ENCODE measurements at regions not wholly inside any gene's neighbourhood (a gene's known extent, or its start where the extent isn't known, plus 50 kb on each side); places are given as distances from the start of the nearest gene placed in this dataset.
A peak's percentile ranks its signal among the peaks of the same experiment; 100 is the strongest.
"Not testable (repeated sequence)": the region's sequence is repeated elsewhere in the genome, so short reads cannot be mapped to it uniquely, and the experiment has no call there.

- DNase-seq, result no peak
Observed at GRCh38 chr2:76268484-76268883, 557.8 kb upstream of the GCFC2 start.

DNA sequence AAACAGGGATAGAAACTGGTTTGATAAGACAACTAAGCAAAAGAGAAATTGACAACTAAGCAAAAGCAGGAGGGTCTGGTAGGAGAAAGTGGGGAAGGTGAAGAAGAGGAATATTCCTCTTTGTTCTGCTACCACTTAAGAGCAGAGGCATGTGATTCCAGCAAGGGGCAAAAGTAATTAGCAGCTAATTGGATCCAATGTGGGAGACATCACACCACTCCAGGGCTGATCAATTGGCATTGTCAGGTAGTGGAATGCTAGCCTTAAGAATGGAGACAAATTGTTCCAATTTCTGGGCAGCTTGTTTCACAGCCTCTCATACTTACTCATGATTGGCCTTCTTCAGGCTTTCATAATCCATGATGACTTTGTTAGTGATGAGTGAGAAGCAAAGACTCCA is 547.1 kb upstream of the GCFC2 start:
- DNase-seq, result no peak

- no peak for DNase-seq
Observed at GRCh38 chr2:76256458-76257088, 545.9 kb upstream of the GCFC2 start.

GRCh38 chr2:76252704-76253103 is 542.0 kb upstream of the GCFC2 start:
- DNase-seq, result no peak

- no peak for DNase-seq
Observed at GRCh38 chr2:76251342-76251741, 540.6 kb upstream of the GCFC2 start.

DNA sequence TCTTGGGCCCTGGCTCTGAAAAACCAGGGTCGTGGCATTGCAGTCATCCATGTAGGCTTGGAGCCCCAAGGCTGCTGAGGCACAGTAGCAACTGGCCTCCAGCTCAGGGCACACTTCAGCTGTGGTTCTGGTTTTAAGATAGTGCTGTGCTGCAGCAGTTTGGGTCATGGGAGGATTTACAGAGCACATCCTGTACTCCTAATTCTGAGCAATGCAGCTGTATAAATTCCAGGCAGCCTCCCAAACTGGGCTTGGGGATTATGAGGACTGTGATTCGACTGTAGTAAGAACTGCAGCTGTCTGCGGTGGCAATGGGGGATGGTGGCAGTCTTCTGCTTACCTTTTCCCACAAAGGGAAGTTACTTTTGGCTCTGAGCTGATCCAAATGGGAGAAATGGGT is 536.3 kb upstream of the GCFC2 start:
- peak in 1 of 3 donors; percentile 16 for DNase-seq

GRCh38 chr2:76211991-76212985 is 501.6 kb upstream of the GCFC2 start:
- no peak for DNase-seq

DNA sequence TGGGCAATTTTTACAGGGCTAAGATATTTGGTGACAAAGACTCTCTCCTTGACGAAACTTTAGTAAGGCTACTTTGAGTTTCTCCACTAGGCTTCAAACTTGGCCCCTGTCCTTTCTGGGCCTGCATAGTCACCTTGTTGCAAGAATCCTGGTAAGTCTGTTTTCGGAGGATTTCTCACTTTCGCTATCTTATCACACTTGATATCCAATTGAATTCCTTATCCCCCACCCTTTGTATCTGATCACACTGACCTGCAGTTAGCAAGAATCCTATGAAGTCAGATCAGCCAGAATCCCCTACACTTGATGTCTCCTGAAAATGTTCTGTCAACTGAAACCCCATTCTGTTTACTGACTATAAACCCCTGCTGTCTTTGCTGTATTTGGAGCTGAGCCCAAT is 499.8 kb upstream of the GCFC2 start:
- no peak for DNase-seq

- DNase-seq, result no peak
Observed at GRCh38 chr2:76204048-76204447, 493.3 kb upstream of the GCFC2 start.

DNA sequence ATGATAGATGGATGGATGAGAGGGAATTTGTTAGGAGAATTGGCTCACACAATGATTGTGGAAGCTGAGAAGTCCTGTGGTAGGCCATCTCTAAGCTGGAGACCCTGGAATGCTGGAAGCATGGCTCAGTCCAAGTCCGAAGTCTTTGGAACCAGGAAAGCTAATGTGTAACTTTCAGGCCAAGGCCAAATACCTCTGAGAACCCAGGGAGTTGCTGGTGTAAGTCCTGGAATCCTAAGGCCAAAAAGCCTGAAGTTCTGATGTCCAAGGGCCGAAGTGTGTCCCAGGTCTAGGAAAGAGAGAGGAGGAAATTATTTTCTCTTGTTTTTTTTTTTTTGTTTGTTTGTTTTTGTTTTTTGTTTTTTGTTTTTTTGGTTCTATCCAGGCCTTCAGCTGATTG is 492.2 kb upstream of the GCFC2 start:
- DNase-seq, result no peak

- DNase-seq, result peak; percentile 63 to 75 (median 74)
Observed at GRCh38 chr2:76197842-76198448, 487.2 kb upstream of the GCFC2 start.

DNA sequence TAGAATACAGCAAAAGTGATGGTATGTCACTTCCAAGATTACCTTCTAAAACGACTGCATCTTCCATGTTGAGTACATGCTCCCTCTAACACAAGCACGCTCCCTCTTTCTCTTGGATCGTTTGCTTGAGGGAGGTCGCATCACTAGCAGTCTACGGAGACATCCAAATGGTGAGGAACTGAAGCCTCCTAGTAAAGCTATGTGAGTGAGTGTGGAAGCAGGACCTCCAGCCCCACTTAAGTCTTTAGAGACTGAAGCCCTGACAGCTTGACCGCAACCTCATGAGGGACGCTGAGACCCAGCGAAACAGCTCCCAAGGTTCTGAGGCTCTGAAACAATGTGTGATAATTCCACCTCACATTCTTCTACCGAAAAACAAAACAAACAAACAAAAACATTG is 486.7 kb upstream of the GCFC2 start:
- peak in 1 of 3 donors; percentile 4 for DNase-seq

DNA sequence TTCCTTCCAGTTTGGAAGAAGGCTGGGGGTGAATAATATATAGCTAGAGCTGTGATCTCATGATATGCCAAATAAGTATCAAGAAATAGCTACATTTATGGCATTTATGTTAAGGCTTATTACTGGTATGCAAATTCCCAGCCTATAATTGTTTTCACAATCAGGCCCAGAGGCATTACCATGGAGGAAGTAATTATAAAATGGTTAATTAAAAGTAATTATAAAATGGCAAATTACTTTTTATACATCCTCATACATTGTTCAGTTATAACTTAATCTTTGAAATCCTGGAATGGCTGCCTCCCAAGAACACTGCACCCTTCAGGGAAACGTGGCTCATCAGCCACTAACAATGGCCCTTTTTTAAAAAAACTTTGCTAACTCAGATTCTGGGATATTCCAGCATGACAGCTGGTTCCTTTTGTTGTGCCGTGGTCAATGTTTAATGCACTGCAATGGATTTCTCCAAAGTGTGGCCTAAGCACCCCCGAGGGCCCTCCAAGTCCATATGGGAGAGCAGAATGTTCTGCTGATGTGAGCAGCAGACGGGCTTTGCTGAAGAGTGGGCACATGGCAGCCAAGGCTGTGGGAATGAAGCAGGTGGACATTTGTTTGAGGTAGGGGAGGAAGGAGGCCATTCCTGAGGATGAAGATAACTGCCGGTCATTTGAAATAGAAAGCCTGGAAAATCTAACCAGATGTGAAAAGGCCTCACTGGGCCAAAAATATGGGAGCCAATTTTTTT is 483.5 kb upstream of the GCFC2 start:
- no peak for DNase-seq

- no peak for DNase-seq
Observed at GRCh38 chr2:76193089-76193488, 482.4 kb upstream of the GCFC2 start.

GRCh38 chr2:76188334-76189008 is 477.8 kb upstream of the GCFC2 start:
- DNase-seq, result no peak

- no peak for DNase-seq
Observed at GRCh38 chr2:76187415-76187814, 476.7 kb upstream of the GCFC2 start.

GRCh38 chr2:76180676-76181075 is 470.0 kb upstream of the GCFC2 start:
- DNase-seq, result no peak

DNA sequence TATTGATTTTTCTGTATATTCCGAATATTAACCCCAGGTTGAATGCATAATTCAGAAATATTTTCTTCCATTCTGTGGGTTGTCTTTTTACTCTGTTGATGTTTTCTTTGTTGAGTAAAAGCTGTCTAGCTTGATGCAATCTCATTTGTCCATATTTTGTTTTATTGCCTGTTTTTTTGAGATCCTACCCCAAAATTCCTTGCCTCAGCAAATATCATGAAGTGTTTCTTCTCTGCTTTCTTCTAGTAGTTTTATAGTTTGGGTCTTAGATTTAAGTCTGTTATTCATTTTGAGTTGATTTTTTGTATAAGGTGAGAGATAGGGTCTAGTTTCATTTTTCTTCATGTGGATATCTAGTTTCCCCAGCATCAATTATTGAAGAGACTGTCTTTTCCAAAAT is 467.9 kb upstream of the GCFC2 start:
- no peak for DNase-seq

- no peak for DNase-seq
Observed at GRCh38 chr2:76175295-76175694, 464.6 kb upstream of the GCFC2 start.

DNA sequence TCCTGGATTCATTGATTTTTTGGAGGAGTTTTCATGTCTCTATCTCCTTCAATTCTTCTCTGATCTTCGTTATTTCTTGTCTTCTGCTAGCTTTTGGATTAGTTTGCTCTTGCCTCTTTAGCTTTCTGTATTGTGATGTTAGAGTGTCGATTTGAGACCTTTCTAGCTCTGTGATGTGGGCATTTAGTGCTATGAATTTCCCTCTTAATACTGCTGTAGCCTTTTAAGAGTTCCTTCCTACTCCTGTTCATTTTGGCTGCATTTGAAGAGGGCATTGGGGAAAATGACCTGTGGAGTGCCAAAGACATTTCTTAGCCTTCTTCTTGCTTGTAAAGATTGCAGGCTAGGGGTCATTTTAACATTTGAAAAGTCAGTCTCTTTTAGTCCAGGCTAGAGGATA is 463.8 kb upstream of the GCFC2 start:
- DNase-seq, result no peak

GRCh38 chr2:76173206-76173605 is 462.5 kb upstream of the GCFC2 start:
- DNase-seq, result not testable (repeated sequence)
